ENCODE measurements at regions not wholly inside any gene's neighbourhood (a gene's known extent, or its start where the extent isn't known, plus 50 kb on each side); places are given as distances from the start of the nearest gene placed in this dataset.

DNA sequence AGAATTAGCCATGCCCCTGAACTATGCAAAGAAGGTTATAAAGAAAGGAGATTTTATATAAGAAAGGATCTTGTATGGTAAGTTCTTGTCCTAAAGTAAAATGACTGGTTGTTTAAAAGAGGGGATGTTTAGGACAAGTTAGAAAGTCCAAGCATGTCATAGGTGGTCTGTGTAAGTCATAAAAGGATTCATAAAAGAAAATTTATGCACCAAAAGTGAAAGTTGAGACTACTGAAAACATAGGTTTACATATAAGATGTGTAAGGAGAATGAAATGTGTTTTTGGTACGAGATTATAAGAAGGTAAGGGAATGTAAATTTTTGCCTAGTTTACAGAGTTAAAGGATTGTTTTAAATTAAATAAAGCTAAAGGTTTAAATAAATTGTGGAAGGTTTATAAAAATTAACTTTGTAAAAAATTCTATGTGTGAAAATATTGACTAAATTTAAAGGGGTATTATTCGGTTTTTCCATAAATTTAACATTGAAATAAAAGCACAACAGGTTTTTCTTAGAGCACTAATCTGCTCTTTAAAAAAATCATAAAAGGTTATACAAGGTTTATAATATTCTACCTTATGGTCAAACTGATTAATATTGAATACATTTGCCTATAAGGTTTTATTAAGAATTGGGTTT lies 93.6 kb upstream of the UST start:
- TF ChIP-seq, protein P1, sequence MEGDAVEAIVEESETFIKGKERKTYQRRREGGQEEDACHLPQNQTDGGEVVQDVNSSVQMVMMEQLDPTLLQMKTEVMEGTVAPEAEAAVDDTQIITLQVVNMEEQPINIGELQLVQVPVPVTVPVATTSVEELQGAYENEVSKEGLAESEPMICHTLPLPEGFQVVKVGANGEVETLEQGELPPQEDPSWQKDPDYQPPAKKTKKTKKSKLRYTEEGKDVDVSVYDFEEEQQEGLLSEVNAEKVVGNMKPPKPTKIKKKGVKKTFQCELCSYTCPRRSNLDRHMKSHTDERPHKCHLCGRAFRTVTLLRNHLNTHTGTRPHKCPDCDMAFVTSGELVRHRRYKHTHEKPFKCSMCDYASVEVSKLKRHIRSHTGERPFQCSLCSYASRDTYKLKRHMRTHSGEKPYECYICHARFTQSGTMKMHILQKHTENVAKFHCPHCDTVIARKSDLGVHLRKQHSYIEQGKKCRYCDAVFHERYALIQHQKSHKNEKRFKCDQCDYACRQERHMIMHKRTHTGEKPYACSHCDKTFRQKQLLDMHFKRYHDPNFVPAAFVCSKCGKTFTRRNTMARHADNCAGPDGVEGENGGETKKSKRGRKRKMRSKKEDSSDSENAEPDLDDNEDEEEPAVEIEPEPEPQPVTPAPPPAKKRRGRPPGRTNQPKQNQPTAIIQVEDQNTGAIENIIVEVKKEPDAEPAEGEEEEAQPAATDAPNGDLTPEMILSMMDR (IDR thresholded peaks at IDR 0.05; ENCODE audit: insufficient read depth, low read length), result no peak
- TF ChIP-seq, protein P2, sequence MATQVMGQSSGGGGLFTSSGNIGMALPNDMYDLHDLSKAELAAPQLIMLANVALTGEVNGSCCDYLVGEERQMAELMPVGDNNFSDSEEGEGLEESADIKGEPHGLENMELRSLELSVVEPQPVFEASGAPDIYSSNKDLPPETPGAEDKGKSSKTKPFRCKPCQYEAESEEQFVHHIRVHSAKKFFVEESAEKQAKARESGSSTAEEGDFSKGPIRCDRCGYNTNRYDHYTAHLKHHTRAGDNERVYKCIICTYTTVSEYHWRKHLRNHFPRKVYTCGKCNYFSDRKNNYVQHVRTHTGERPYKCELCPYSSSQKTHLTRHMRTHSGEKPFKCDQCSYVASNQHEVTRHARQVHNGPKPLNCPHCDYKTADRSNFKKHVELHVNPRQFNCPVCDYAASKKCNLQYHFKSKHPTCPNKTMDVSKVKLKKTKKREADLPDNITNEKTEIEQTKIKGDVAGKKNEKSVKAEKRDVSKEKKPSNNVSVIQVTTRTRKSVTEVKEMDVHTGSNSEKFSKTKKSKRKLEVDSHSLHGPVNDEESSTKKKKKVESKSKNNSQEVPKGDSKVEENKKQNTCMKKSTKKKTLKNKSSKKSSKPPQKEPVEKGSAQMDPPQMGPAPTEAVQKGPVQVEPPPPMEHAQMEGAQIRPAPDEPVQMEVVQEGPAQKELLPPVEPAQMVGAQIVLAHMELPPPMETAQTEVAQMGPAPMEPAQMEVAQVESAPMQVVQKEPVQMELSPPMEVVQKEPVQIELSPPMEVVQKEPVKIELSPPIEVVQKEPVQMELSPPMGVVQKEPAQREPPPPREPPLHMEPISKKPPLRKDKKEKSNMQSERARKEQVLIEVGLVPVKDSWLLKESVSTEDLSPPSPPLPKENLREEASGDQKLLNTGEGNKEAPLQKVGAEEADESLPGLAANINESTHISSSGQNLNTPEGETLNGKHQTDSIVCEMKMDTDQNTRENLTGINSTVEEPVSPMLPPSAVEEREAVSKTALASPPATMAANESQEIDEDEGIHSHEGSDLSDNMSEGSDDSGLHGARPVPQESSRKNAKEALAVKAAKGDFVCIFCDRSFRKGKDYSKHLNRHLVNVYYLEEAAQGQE (IDR thresholded peaks at IDR 0.05; ENCODE audit: insufficient replicate concordance, low read depth), result no peak
